ENCODE measurements at regions not wholly inside any gene's neighbourhood (a gene's known extent, or its start where the extent isn't known, plus 50 kb on each side); places are given as distances from the start of the nearest gene placed in this dataset.

DNA sequence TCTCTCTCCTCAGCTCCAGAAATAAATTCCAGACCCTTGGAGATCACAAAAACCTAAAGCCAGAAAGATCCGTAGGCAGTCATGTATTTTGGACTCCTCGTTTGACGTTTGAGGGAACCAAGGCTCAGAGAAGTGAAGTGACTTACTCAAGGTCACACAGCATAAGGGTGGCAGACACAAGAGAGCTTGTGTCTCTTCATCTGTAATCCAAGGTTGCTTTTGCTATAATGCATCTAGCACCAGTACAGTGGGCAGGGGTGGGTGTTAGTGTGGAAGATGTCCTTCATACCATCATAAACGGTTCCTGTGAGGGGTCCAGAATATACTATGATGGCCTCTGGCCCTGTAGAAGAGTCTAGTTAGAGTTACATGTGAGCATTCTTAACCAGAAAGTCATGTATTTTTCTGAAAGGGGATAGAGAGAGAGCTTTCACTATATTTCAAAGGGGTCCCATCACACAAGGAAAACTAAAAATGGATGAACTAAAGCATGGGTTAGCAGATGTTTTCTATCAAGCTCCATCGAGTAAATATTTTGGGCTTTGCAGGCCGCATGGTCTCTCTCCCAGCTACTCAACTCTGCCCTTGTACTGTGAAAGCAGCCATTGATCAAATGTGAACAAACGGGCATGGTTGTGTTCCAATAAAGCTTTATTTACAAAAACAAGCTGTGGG, 144.9 kb downstream of the TOMM20 start:
- TF ChIP-seq, protein P1, sequence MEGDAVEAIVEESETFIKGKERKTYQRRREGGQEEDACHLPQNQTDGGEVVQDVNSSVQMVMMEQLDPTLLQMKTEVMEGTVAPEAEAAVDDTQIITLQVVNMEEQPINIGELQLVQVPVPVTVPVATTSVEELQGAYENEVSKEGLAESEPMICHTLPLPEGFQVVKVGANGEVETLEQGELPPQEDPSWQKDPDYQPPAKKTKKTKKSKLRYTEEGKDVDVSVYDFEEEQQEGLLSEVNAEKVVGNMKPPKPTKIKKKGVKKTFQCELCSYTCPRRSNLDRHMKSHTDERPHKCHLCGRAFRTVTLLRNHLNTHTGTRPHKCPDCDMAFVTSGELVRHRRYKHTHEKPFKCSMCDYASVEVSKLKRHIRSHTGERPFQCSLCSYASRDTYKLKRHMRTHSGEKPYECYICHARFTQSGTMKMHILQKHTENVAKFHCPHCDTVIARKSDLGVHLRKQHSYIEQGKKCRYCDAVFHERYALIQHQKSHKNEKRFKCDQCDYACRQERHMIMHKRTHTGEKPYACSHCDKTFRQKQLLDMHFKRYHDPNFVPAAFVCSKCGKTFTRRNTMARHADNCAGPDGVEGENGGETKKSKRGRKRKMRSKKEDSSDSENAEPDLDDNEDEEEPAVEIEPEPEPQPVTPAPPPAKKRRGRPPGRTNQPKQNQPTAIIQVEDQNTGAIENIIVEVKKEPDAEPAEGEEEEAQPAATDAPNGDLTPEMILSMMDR (IDR thresholded peaks at IDR 0.05) = no peak
- TF ChIP-seq EZH2 (IDR thresholded peaks at IDR 0.05) (no peak), EZH2phosphoT487 (IDR thresholded peaks at IDR 0.05) (no peak)

All from neural progenitor cell (in vitro differentiated cells).